Ascending aorta (tissue), 2 donors: ENCODE measurements at regions not wholly inside any gene's neighbourhood (a gene's known extent, or its start where the extent isn't known, plus 50 kb on each side); places are given as distances from the start of the nearest gene placed in this dataset.

ENCODE experiments used
- DNase-seq, 2 donors: peaks; one replicate each; pipeline ENCODE4 v3.0.0-alpha.2; 2019; ENCODE audit warnings: low spot score in 2 of 2
- H3K27ac ChIP-seq, 2 donors: fragments of 200-600 bp; sonication (generic); one replicate each; pipeline ENCODE4 v1.5.1; 2016 to 2017; ENCODE audit warnings: mild to moderate bottlenecking in 1 of 2
- H3K27me3 ChIP-seq: fragments of 200-600 bp; sonication (generic); one replicate; pipeline ENCODE4 v1.5.1; 2017
- H3K36me3 ChIP-seq, 2 donors: fragments of 200-600 bp; sonication (generic); one replicate each; pipeline ENCODE4 v1.5.1; 2016
- H3K4me1 ChIP-seq, 2 donors: fragments of 200-600 bp; sonication (generic); one replicate each; pipeline ENCODE4 v1.5.1; 2016 to 2017; ENCODE audit warnings: mild to moderate bottlenecking in 1 of 2
- H3K4me3 ChIP-seq, 2 donors: fragments of 200-600 bp; sonication (generic); one replicate each; pipeline ENCODE4 v1.5.1; 2016 to 2017; ENCODE audit warnings: mild to moderate bottlenecking in 1 of 2
- H3K9me3 ChIP-seq, 2 donors: fragments of 200-600 bp; sonication (generic); one replicate each; pipeline ENCODE4 v1.5.1; 2016
- CTCF ChIP-seq, 3 experiments: fragments of 200-600 bp in 2 of 3; fragments of 450-650 bp in 1 of 3; sonication (generic) in 2 of 3; IDR thresholded peaks; one replicate each; pipeline ENCODE4 v1.5.1; 2016 to 2019; ENCODE audit warnings: antibody characterized with exemption in 3 of 3, mild to moderate bottlenecking in 1 of 3, moderate library complexity in 1 of 3
- intact Hi-C: fragments of 100-400 bp; cut with DNase I; formaldehyde crosslinking; loops from one replicate; pipeline ENCODE4 v1.15.1; 2023

- DNase-seq: no peak
- Histone ChIP-seq H3K9me3 (no peaks in the 10 kb centered on the region), H3K36me3 (no peaks in the 10 kb centered on the region), H3K4me1 (no peaks in the 10 kb centered on the region), H3K27me3 (no peaks in the 10 kb centered on the region), H3K27ac (no peak overlapping the region), H3K4me3 (no peak overlapping the region)
- intact Hi-C loops: no loop called here
- no peak for TF ChIP-seq CTCF (IDR thresholded peaks at IDR 0.05)
Measured at GRCh38 chr9:11235061-11235460, 622.3 kb upstream of the PTPRD start.

- Histone ChIP-seq H3K4me3 (no peak overlapping the region), H3K36me3 (no peaks in the 10 kb centered on the region), H3K27ac (no peak overlapping the region), H3K27me3 (no peaks in the 10 kb centered on the region), H3K9me3 (no peaks in the 10 kb centered on the region), H3K4me1 (no peaks in the 10 kb centered on the region)
- DNase-seq: no peak
- intact Hi-C loops: no loop called here
- no peak for TF ChIP-seq CTCF (IDR thresholded peaks at IDR 0.05)
Measured at GRCh38 chr9:11241779-11242178, 629.0 kb upstream of the PTPRD start.

- Histone ChIP-seq H3K36me3 (no peaks in the 10 kb centered on the region), H3K9me3 (no peaks in the 10 kb centered on the region), H3K4me1 (no peaks in the 10 kb centered on the region), H3K4me3 (no peak overlapping the region), H3K27ac (no peak overlapping the region), H3K27me3 (no peaks in the 10 kb centered on the region)
- TF ChIP-seq CTCF (IDR thresholded peaks at IDR 0.05): no peak
- intact Hi-C loops: no loop called here
- DNase-seq: no peak
Measured at GRCh38 chr9:11257992-11258391, 645.2 kb upstream of the PTPRD start.

- peaks cover 4% of the 10 kb centered on the region in 2 donors for H3K9me3 ChIP-seq
- no peak for DNase-seq
- no peaks in the 10 kb centered on the region for H3K36me3 ChIP-seq
- no peak for TF ChIP-seq CTCF (IDR thresholded peaks at IDR 0.05)
- intact Hi-C loops: no loop called here
- no peaks in the 10 kb centered on the region for H3K27me3 ChIP-seq
- H3K4me1 ChIP-seq: no peaks in the 10 kb centered on the region
- no peak overlapping the region for H3K27ac ChIP-seq
- no peak overlapping the region for H3K4me3 ChIP-seq
Measured at GRCh38 chr9:11269036-11269435, 656.2 kb upstream of the PTPRD start.

GRCh38 chr9:11275158-11275695 is 662.4 kb upstream of the PTPRD start:
- Histone ChIP-seq H3K27me3 (no peaks in the 10 kb centered on the region), H3K4me3 (no peak overlapping the region), H3K4me1 (no peaks in the 10 kb centered on the region), H3K27ac (no peak overlapping the region), H3K36me3 (no peaks in the 10 kb centered on the region), H3K9me3 (no peaks in the 10 kb centered on the region)
- intact Hi-C loops: no loop called here
- TF ChIP-seq CTCF (IDR thresholded peaks at IDR 0.05): no peak
- no peak for DNase-seq

- H3K36me3 ChIP-seq: no peaks in the 10 kb centered on the region
- no peak for TF ChIP-seq CTCF (IDR thresholded peaks at IDR 0.05)
- H3K27ac ChIP-seq: no peak overlapping the region
- no peak for DNase-seq
- no peak overlapping the region for H3K4me3 ChIP-seq
- no peaks in the 10 kb centered on the region for H3K9me3 ChIP-seq
- no peaks in the 10 kb centered on the region for H3K4me1 ChIP-seq
- no peaks in the 10 kb centered on the region for H3K27me3 ChIP-seq
- intact Hi-C loops: no loop called here
Measured at GRCh38 chr9:11312966-11313365, 700.2 kb upstream of the PTPRD start.
